Activated T-helper 1 cell treated with anti-CD3 and anti-CD28 coated beads, Interleukin-12 subunit alpha, Interleukin-12 subunit beta, Interleukin-2, Interleukin-4 antibody, amounts not matched to agents 30 ng/mL and 10 ng/mL and 1 ng/mL, durations not matched to agents 14 hours and 24 hours and 36 hours (primary cell): ENCODE measurements at regions not wholly inside any gene's neighbourhood (a gene's known extent, or its start where the extent isn't known, plus 50 kb on each side); places are given as distances from the start of the nearest gene placed in this dataset.

Experiments used
- DNase-seq: peaks from one replicate; pipeline ENCODE4 v3.0.0; 2021; ENCODE audit warnings: low spot score
- H3K27ac Mint-ChIP-seq: one replicate; pipeline ENCODE4 v1.8.0; 2021; ENCODE audit warnings: mild to moderate bottlenecking, mixed read lengths
- H3K27me3 Mint-ChIP-seq: one replicate; pipeline ENCODE4 v1.8.0; 2022; ENCODE audit warnings: mild to moderate bottlenecking, moderate library complexity, mixed read lengths; ENCODE audit not compliant: insufficient read depth
- H3K36me3 Mint-ChIP-seq: one replicate; pipeline ENCODE4 v1.8.0; 2021; ENCODE audit warnings: low read depth, mixed read lengths
- H3K4me1 Mint-ChIP-seq: one replicate; pipeline ENCODE4 v1.8.0; 2021; ENCODE audit warnings: low read depth, mixed read lengths
- H3K4me3 Mint-ChIP-seq: one replicate; pipeline ENCODE4 v1.8.0; 2021; ENCODE audit warnings: mild to moderate bottlenecking, moderate library complexity, mixed read lengths
- H3K9me3 Mint-ChIP-seq: one replicate; pipeline ENCODE4 v1.8.0; 2021; ENCODE audit warnings: mixed read lengths
- intact Hi-C: fragments of 100-400 bp; cut with micrococcal nuclease; formaldehyde crosslinking; loops from one replicate; pipeline ENCODE4 v1.15.1; 2024

DNA sequence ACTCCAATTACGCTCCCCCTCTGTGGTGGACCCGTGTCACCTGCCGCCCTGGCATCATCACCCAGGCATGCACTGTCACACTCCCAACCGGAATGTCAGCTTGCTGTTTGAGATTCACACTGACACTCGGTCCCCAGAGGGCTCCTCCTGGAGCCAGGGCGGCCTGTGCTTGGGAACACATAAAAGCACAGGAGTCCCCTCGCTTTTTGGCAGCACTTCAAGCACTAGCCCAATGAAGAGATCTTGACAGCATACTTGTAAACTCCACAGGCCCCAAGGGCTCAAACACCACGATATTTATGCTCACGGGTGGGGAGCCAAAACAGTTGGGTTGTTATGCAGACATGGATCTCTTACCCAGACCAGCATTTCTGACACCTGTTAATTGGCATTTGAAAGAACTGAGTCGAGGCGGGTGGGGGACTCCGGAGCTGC lies 90.8 kb upstream of the EGFLAM start:
- Mint-ChIP-seq H3K4me1 (no peaks in the 10 kb centered on the region), H3K27ac (no peak overlapping the region), H3K27me3 (no peaks in the 10 kb centered on the region), H3K4me3 (no peak overlapping the region), H3K36me3 (no peaks in the 10 kb centered on the region), H3K9me3 (peaks cover 6% of the 10 kb centered on the region)
- no peak for DNase-seq
- intact Hi-C loops: no loop called here

DNA sequence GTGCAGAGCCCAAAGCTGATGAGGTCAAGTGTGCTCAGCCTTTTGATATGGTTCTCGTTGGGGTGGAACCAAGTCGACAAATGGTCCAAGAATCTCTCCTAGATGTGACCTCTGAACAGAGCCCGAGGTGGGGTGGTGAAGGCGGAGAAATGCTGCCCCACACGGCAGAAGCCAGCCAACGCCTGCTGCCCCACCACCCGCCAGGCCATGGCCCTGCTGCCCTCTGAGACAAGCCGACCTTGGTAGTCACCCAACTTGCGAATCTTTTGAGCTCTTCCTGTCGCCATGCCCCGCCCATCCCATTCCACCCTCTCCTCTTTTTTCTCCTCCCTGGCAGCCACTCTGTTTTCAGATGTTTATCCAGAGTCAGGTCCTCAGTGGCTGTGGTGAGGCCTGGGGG lies 91.5 kb upstream of the EGFLAM start:
- H3K4me1 Mint-ChIP-seq: no peaks in the 10 kb centered on the region
- H3K4me3 Mint-ChIP-seq: no peak overlapping the region
- H3K36me3 Mint-ChIP-seq: no peaks in the 10 kb centered on the region
- intact Hi-C loops: no loop called here
- H3K27me3 Mint-ChIP-seq: no peaks in the 10 kb centered on the region
- no peak overlapping the region for H3K27ac Mint-ChIP-seq
- H3K9me3 Mint-ChIP-seq: peaks cover 6% of the 10 kb centered on the region
- no peak for DNase-seq

DNA sequence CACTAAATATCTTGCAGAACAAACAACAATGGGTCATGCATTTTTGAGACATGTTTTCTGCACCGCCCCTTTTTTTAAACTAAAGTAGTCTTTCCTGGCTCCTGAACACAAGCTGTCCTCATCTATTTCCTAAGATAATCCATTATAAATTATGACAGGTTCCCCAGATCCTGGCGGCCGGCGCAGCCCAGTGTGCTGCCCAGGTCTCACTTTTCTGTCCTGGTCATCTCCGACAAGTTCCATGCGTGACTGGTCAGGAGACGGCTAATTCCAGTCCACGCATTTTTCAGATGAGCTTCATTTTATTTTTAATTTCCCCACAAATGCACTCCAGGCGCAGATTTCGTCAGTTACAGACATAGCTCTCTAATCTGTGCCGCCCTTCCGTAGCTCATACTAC lies 92.9 kb upstream of the EGFLAM start:
- Mint-ChIP-seq H3K36me3 (no peaks in the 10 kb centered on the region), H3K27ac (no peak overlapping the region), H3K4me3 (no peak overlapping the region), H3K9me3 (peaks cover 6% of the 10 kb centered on the region), H3K4me1 (no peaks in the 10 kb centered on the region), H3K27me3 (no peaks in the 10 kb centered on the region)
- no peak for DNase-seq
- intact Hi-C loops: no loop called here

DNA sequence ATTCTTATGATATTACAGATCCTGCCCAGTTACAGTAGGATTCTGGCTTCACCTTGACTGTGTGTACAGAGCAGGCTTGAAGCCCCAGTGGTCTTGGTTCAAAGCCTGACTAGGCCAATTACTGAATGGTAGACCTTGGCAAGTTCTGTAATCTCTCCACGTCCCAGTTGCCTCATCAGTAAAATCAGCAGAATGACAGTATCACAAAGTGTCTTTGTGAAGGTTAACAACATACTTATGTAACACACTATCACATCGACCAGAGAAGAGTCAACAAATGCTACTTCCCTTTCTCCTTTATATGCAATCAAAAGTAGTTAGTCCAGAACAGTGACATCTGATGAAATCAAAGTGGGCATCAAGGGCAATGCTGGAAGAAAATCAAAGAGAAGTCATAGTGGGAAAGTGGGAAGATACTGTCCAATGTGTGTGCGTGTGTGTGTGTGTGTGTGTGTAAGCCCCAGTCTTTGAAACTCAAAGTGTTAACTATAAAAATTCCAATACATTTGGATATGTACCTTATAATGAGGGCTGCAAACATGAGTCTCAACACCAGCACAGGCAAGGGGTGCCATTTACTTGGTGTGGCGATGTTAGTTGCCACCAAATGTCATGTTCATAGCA lies 93.5 kb upstream of the EGFLAM start:
- no peaks in the 10 kb centered on the region for H3K36me3 Mint-ChIP-seq
- H3K27ac Mint-ChIP-seq: no peak overlapping the region
- no peaks in the 10 kb centered on the region for H3K4me1 Mint-ChIP-seq

DNA sequence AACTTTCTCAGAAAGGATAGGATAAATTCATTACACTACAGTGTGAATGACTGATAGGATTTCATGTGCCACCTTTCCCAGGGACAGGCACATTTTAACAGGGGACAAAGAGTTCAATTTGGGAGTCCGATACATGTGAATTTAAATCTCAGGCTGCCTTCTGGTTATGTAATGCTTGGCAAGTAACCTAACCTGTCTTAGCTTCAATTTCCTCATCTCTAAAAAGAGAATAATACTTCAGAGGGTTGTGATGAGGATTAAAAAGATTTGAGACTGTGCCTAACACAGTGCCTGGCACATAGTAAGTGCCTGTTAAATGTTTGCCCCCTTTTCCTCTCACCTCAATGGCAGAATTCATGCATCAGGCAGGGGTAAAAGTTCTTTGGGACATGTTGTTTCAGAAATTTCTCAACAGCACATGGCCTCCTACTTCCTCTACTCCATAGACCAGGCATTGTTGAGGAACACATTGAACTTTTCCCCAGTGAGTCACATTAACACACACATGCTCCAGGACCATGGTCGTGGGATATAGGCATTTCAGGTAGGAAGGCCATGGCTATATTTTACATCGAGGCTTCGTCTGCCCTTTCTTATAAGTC lies 94.6 kb upstream of the EGFLAM start:
- no peak for DNase-seq
- Mint-ChIP-seq H3K27me3 (no peaks in the 10 kb centered on the region), H3K9me3 (peaks cover 4% of the 10 kb centered on the region), H3K36me3 (no peaks in the 10 kb centered on the region), H3K4me1 (no peaks in the 10 kb centered on the region), H3K27ac (no peak overlapping the region), H3K4me3 (no peak overlapping the region)
- intact Hi-C loops: no loop called here

More for the DNA sequence above, 93.5 kb upstream of the EGFLAM start:
- Mint-ChIP-seq H3K4me3 (no peak overlapping the region), H3K27me3 (no peaks in the 10 kb centered on the region), H3K9me3 (peaks cover 6% of the 10 kb centered on the region)
- intact Hi-C loops: no loop called here
- DNase-seq: no peak

DNA sequence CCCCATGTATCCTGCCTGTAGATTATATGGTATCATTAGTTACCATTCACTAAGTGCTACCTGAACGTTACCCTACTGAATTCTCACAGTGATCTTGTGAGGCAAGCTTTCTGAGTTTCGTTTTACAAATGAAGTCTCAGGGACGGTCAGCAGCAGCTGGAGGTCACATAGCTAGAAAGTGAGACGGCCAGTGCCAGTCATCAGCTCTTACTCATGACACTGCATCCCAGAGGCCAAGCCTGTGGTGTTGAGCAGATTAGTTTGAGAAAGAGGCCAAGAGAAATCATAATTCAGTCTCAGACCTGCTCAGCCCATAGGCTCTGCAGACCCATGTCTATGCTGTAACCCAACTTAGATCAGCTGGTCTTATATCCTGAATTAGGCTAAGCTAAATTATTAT lies 95.7 kb upstream of the EGFLAM start:
- no peaks in the 10 kb centered on the region for H3K4me1 Mint-ChIP-seq
- no peak overlapping the region for H3K27ac Mint-ChIP-seq
- no peaks in the 10 kb centered on the region for H3K36me3 Mint-ChIP-seq
- no peak overlapping the region for H3K4me3 Mint-ChIP-seq
- no peak for DNase-seq
- H3K9me3 Mint-ChIP-seq: no peaks in the 10 kb centered on the region
- peaks cover 2% of the 10 kb centered on the region for H3K27me3 Mint-ChIP-seq
- intact Hi-C loops: no loop called here

DNA sequence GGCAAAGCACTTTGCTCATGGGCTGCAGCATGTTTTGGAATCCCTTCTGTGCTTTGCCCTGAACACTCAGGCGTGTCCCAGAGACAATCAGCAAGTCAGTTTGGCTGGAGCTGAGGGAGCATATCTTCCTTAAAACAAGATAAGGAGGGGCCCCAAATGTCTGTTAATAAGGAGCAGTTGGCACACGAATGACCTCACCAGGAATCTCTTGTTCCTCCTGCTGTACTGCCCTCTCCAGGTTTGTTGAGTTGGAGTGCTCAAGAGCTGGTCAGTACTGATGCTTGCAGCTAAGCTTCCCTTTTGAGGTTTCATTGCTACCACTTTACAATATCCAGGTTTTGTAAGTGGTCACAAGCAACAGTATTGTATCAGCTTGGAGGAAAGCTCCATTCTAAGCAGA lies 101.3 kb upstream of the EGFLAM start:
- Mint-ChIP-seq H3K36me3 (no peaks in the 10 kb centered on the region), H3K4me3 (no peak overlapping the region), H3K27ac (no peak overlapping the region), H3K4me1 (no peaks in the 10 kb centered on the region), H3K27me3 (peaks cover 4% of the 10 kb centered on the region), H3K9me3 (no peaks in the 10 kb centered on the region)
- DNase-seq: no peak
- intact Hi-C loops: no loop called here

DNA sequence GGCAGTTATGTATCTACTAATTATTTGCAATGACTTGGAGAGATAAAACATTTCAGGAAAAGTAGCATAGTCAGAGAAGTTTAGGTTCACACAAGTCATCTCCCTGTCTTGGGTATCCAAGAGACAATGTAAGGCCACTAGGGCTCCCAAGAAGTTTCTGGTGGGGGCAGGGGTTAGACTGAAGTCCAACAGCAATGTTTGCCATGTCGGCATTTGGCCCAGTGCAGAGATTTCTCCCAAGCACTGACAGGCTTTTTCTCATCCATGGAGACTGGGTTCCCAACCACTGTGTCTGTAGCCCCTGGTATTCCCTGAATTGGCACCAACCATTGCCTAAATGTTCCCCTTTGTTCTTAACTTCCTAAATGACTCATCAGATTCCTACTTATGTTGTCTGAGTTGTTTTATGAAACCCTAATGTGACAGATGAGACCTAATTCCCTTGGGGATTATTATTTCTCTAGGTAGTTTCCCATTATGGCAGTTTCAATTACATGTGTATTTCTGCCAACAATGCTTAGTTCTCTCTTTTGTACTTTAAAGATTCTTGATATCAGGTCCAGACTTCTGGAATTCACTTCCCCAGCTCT lies 103.6 kb upstream of the EGFLAM start:
- no peaks in the 10 kb centered on the region for H3K9me3 Mint-ChIP-seq
- H3K36me3 Mint-ChIP-seq: no peaks in the 10 kb centered on the region
- no peak for DNase-seq
- H3K27ac Mint-ChIP-seq: no peak overlapping the region
- H3K4me1 Mint-ChIP-seq: no peaks in the 10 kb centered on the region
- intact Hi-C loops: no loop called here
- H3K4me3 Mint-ChIP-seq: no peak overlapping the region
- H3K27me3 Mint-ChIP-seq: peaks cover 4% of the 10 kb centered on the region

DNA sequence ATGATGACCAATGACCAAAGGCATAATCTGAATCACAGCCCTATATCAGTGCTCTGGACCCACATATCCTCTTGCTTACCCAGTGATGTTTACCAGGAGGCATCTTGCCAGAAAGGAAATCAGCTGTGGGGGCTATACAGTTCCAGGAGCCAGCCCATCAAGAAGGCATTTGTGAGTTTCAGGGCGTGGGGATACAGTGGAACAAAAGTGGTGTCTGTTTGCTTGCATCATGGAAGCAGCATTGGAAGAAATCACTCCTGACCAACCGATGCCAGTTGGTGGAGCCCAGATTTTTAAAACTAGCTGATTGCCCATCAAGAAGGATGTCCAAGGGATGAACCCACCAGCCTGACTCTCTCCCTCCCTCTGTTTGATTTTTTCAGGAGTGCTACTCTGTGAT lies 106.5 kb upstream of the EGFLAM start:
- intact Hi-C loops: no loop called here

DNA sequence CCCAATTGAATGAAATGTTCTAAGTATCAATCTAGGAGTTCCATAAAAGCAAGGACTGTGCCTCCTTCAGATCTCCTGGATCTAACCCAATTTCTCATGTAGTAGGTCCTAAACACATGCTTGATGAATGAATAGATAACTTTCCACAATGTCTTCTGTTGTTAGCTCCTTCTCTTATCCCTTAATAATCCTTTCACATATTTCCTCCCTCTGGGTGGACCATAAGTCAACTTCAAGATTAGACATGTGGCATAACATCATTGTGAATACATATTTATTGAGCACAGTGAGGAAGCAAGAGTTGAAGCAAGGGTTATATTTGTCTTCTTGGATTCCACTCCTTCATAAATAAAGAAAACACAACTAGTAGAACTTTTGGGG lies 108.6 kb upstream of the EGFLAM start:
- H3K27me3 Mint-ChIP-seq: peaks cover 2% of the 10 kb centered on the region
- no peak overlapping the region for H3K27ac Mint-ChIP-seq
- no peak for DNase-seq
- no peaks in the 10 kb centered on the region for H3K36me3 Mint-ChIP-seq
- no peaks in the 10 kb centered on the region for H3K4me1 Mint-ChIP-seq
- H3K9me3 Mint-ChIP-seq: no peaks in the 10 kb centered on the region
- intact Hi-C loops: no loop called here
- no peak overlapping the region for H3K4me3 Mint-ChIP-seq

More for the DNA sequence above, 106.5 kb upstream of the EGFLAM start:
- H3K36me3 Mint-ChIP-seq: no peaks in the 10 kb centered on the region
- peaks cover 2% of the 10 kb centered on the region for H3K27me3 Mint-ChIP-seq
- H3K4me3 Mint-ChIP-seq: no peak overlapping the region
- no peak overlapping the region for H3K27ac Mint-ChIP-seq
- H3K9me3 Mint-ChIP-seq: no peaks in the 10 kb centered on the region
- DNase-seq: no peak
- no peaks in the 10 kb centered on the region for H3K4me1 Mint-ChIP-seq

DNA sequence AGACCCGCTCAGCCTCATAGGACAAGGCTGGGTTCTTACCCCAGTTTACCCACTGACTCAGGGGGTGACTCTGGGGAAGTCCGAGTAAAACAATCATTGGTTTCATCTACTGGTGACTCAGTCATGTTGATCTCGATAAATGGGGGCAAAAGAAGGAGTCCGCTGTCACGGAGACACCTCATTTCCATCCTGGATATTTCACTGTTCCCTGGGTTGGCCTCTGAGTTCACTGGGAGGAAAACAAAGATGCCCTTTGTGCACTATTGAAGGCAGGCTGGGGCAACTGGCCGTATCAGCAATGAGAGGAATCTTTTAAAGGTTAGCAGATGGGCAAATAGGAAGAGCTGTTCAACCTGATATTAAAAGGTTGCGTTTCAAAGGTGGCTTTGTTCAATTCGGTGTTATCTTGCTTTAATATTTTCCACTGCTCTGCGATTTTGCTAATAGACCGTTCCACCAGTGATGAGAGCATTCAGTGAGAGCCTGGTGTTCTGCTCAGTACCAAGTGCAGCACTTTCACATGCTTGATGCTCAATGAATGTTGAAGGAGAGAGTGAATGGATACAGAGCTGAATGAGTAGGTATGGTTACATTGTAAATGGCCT lies 110.2 kb upstream of the EGFLAM start:
- Mint-ChIP-seq H3K27ac (no peak overlapping the region), H3K27me3 (peaks cover 2% of the 10 kb centered on the region), H3K4me1 (no peaks in the 10 kb centered on the region), H3K36me3 (no peaks in the 10 kb centered on the region), H3K4me3 (no peak overlapping the region), H3K9me3 (no peaks in the 10 kb centered on the region)
- intact Hi-C loops: no loop called here
- DNase-seq: no peak

DNA sequence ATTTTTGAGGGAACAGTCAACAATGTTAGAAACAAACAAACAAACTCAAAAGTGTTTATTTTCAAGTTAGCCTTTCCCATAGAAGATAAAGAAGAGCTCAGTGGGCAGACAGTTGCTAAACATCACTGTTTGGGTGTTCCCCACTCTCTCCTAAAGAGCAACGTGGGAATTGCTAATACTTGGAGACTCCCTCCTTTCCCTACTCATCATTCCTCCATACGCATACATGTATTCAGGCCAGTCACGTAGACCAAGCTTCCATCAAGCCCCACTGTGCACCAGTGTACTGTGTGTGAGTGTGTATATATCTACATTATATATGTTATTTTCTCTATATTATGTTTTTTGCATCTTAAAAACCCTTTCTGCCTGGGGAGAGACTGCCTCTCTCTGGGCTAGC lies 115.0 kb upstream of the EGFLAM start:
- H3K27ac Mint-ChIP-seq: no peak overlapping the region
- no peaks in the 10 kb centered on the region for H3K9me3 Mint-ChIP-seq
- H3K36me3 Mint-ChIP-seq: no peaks in the 10 kb centered on the region
- H3K4me3 Mint-ChIP-seq: no peak overlapping the region
- H3K27me3 Mint-ChIP-seq: peaks cover 2% of the 10 kb centered on the region
- no peaks in the 10 kb centered on the region for H3K4me1 Mint-ChIP-seq
- no peak for DNase-seq
- intact Hi-C loops: no loop called here

DNA sequence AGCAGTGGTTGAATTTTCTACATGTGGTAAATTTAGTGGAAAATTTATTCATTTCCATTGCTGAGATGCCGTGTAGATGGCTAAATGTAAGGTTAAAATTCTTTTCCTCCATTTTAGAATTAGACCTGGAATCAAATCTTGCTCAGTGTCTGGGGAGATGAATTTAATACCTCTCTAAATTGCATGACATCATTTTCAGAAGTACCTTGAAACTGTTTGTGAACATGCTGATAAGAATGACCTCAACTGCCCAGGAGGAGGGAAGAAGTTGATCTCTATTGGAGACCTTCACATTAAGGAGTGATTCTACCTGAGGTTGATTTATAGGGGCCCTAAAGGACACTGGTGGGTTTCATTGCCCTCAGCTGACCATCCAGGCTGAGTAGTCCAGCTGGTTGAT lies 116.7 kb upstream of the EGFLAM start:
- Mint-ChIP-seq H3K36me3 (no peaks in the 10 kb centered on the region), H3K9me3 (no peaks in the 10 kb centered on the region), H3K27me3 (peaks cover 2% of the 10 kb centered on the region), H3K27ac (no peak overlapping the region), H3K4me1 (no peaks in the 10 kb centered on the region), H3K4me3 (no peak overlapping the region)
- intact Hi-C loops: no loop called here
- DNase-seq: no peak
